Cerebellar cortex (tissue), 1 donor: ENCODE measurements at regions not wholly inside any gene's neighbourhood (a gene's known extent, or its start where the extent isn't known, plus 50 kb on each side); places are given as distances from the start of the nearest gene placed in this dataset.
A peak's percentile ranks its signal among the peaks of the same experiment; 100 is the strongest.

Experiments
- DNase-seq: peaks from one replicate; pipeline ENCODE4 v3.0.0-alpha.2; 2015; ENCODE audit warnings: low spot score

DNA sequence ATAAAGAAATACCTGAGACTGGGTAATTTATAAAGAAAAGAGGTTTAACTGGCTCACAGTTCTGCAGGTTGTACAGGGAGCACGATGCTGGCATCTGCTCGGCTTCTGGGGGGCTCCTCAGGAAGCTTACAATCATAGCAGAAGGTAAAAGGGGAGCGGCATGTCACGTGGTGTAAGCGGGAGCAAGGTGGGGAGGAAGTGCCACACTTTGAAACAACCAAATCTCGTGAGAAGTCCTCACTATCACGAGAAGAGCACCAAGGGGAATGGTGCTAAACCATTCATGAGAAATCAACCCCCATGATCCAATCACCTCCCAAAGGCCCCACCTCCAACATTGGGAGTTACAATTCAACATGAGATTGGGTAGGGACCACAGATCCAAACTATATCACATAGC is 67.7 kb downstream of the AKR1B1 start:
- DNase-seq = no peak

DNA sequence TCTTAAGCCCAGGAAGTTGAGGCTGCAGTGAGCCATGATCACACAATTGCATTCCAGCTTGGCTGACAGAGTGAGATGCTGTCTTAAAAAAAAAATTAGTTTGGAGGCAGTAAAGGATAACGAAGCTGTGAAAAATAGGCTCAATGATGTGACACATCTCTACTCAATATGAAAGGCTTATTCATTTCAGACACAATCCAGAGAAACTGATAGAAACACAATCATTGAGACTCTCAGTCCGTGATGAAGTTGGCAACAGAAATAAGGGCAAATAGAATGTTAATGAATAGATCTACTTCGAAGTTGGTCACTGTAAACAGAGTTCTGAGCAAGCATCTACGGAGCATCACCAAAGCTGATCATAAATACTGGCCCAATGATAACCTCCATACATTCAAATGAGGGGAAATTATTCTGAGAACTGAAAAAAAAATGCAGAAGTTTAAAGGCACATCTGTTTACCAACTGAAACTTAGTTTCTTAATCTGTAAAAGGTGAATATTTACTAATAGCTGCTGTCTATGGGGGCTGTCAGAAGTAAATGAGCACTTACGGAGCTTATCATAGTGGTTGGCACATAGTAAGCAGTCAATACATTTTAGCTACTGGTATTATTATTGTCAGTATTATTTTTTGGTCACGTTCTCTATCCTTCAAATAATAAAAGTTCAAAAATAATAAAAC is 70.4 kb downstream of the AKR1B1 start:
- no peak for DNase-seq

GRCh38 chr7:134378562-134378961 is 61.8 kb upstream of the SLC35B4 start:
- DNase-seq = no peak

DNA sequence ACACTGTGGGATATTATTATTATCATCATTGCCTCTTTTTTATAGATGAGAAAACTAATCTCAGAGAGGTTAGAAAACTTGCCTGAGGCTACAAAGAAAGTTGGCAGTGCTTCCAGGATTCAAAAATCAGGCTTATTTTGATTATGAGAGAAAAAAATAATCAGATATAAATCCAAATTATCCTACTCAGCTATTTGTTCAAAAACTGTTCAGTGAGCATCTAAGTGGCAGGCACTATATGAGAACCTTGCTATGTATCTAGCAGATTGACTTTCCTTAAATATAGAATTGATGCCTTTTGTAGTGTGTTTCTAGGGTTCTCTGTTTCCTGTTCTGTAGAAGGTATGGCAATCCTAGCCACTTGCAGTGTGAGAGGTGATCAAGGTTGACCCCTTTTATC is 60.0 kb upstream of the SLC35B4 start:
- no peak for DNase-seq

- DNase-seq = peak; percentile 1
These were observed 58.5 kb upstream of the SLC35B4 start for GRCh38 chr7:134375206-134375605.

DNA sequence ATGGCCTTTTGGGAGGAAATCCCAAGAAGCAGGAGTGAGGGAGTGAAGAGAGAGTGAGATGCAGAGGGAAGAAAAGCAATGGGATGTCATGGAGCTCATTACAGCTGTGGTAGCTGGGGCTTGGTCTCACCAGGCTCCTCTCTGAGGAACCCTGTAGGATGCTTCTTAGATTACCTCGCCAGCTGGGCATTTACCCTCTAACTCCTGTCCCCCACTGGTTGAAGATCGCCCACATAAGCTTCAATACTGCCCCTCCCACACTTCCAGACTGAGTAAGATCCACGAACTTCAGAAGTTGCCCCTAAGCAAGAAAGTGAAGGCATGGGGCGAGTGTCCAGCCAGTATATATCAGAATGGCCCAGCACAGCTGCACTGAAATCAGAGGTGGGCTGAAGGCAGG is 58.1 kb upstream of the SLC35B4 start:
- DNase-seq = no peak

GRCh38 chr7:134374291-134374690 is 57.6 kb upstream of the SLC35B4 start:
- DNase-seq = no peak

DNA sequence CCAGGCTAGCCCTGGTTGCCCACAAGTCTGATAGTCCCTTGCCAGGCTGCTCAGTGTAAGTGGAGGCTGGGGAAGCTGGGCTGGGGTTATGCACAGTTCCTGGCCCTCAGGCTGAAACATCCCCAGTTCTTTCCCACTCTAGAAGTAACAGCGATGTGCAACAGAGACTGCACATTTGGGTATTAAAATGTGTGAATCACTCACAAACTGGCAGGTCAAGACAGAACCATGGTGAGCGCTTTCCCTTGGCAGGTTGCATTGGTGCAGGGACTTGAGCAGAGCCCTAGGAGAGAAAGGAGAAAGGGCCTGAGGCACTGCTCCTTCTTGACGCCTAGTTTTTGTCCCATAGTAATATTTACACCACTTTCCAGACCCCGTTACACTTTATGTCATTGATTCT is 56.1 kb upstream of the SLC35B4 start:
- no peak for DNase-seq

- DNase-seq = no peak
These were observed 55.2 kb upstream of the SLC35B4 start for GRCh38 chr7:134371971-134372370.

GRCh38 chr7:134371536-134371935 is 54.8 kb upstream of the SLC35B4 start:
- DNase-seq = no peak

DNA sequence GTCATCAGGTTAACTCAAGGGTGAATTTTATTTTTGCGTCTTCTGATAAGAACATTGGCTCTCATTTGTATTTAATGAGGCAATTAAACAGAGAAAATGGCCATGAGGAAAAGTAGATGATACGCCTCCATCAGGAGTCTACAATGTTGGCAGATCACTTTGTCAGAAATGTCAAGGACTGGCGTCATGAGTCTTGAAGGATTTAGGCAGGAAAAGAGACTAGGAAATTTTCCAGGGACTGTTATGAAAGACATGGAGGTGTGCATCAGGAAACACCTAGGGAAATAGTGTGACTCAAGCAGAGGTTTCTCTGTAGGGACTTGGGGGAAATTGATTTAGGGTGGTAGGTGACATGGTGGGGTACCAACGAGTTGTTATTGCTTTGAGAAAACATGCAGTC is 53.4 kb upstream of the SLC35B4 start:
- DNase-seq = no peak

- no peak for DNase-seq
These were observed 52.3 kb upstream of the SLC35B4 start for GRCh38 chr7:134368851-134369544.

- no peak for DNase-seq
These were observed 51.4 kb upstream of the SLC35B4 start for GRCh38 chr7:134367956-134368749.
